GM19438 (cell line): ENCODE measurements at regions not wholly inside any gene's neighbourhood (a gene's known extent, or its start where the extent isn't known, plus 50 kb on each side); places are given as distances from the start of the nearest gene placed in this dataset.
"Not testable (repeated sequence)": the region's sequence is repeated elsewhere in the genome, so short reads cannot be mapped to it uniquely, and the experiment has no call there.

Experiments used
- ATAC-seq: cut with Tn5 transposase; IDR thresholded peaks from one replicate; pipeline ENCODE4 v1.9.1; 2021; ENCODE audit warnings: low read depth; ENCODE audit not compliant: unreplicated experiment

GRCh38 chr11:97764605-97765004 is 1256.1 kb upstream of the CNTN5 start:
- no peak for ATAC-seq

- no peak for ATAC-seq
Measured at GRCh38 chr11:97770570-97770969, 1250.2 kb upstream of the CNTN5 start.

- ATAC-seq: no peak
Measured at GRCh38 chr11:97772705-97773104, 1248.0 kb upstream of the CNTN5 start.

GRCh38 chr11:97784388-97784787 is 1236.4 kb upstream of the CNTN5 start:
- not testable (repeated sequence) for ATAC-seq

GRCh38 chr11:97786961-97787360 is 1233.8 kb upstream of the CNTN5 start:
- no peak for ATAC-seq

GRCh38 chr11:97794876-97795275 is 1225.9 kb upstream of the CNTN5 start:
- ATAC-seq: no peak

GRCh38 chr11:97800891-97801290 is 1219.9 kb upstream of the CNTN5 start:
- ATAC-seq: no peak

GRCh38 chr11:97814325-97814959 is 1206.3 kb upstream of the CNTN5 start:
- no peak for ATAC-seq

GRCh38 chr11:97815667-97816066 is 1205.1 kb upstream of the CNTN5 start:
- no peak for ATAC-seq

GRCh38 chr11:97832451-97832850 is 1188.3 kb upstream of the CNTN5 start:
- no peak for ATAC-seq

- ATAC-seq: no peak
Measured at GRCh38 chr11:97833412-97833811, 1187.3 kb upstream of the CNTN5 start.

- ATAC-seq: no peak
Measured at GRCh38 chr11:97844016-97844415, 1176.7 kb upstream of the CNTN5 start.

- ATAC-seq: no peak
Measured at GRCh38 chr11:97847730-97848129, 1173.0 kb upstream of the CNTN5 start.

- no peak for ATAC-seq
Measured at GRCh38 chr11:97850701-97851100, 1170.0 kb upstream of the CNTN5 start.

- ATAC-seq: no peak
Measured at GRCh38 chr11:97854357-97854756, 1166.4 kb upstream of the CNTN5 start.

- no peak for ATAC-seq
Measured at GRCh38 chr11:97854877-97855276, 1165.9 kb upstream of the CNTN5 start.

- ATAC-seq: no peak
Measured at GRCh38 chr11:97856666-97857065, 1164.1 kb upstream of the CNTN5 start.

- no peak for ATAC-seq
Measured at GRCh38 chr11:97860237-97860636, 1160.5 kb upstream of the CNTN5 start.

GRCh38 chr11:97862021-97862420 is 1158.7 kb upstream of the CNTN5 start:
- ATAC-seq: no peak

GRCh38 chr11:97865424-97866012 is 1155.2 kb upstream of the CNTN5 start:
- ATAC-seq: no peak

GRCh38 chr11:97871816-97872215 is 1148.9 kb upstream of the CNTN5 start:
- no peak for ATAC-seq

- ATAC-seq: no peak
Measured at GRCh38 chr11:97880209-97880608, 1140.5 kb upstream of the CNTN5 start.

GRCh38 chr11:97883086-97883485 is 1137.7 kb upstream of the CNTN5 start:
- ATAC-seq: no peak
